Rectal smooth muscle tissue (tissue), 1 donor: ENCODE measurements at regions not wholly inside any gene's neighbourhood (a gene's known extent, or its start where the extent isn't known, plus 50 kb on each side); places are given as distances from the start of the nearest gene placed in this dataset.

Source experiments
- H3K27ac ChIP-seq: one replicate; pipeline ENCODE4 v1.7.0; 2013; ENCODE audit warnings: low read depth, low read length, inconsistent platforms
- H3K27me3 ChIP-seq: one replicate; pipeline ENCODE4 v1.7.0; 2013; ENCODE audit warnings: low read length; ENCODE audit not compliant: control insufficient read depth, insufficient read depth
- H3K36me3 ChIP-seq: one replicate; pipeline ENCODE4 v1.7.0; 2013; ENCODE audit warnings: low read length; ENCODE audit not compliant: control insufficient read depth, insufficient read depth
- H3K4me1 ChIP-seq: one replicate; pipeline ENCODE4 v1.7.0; 2013; ENCODE audit warnings: low read length; ENCODE audit not compliant: control insufficient read depth, insufficient read depth
- H3K4me3 ChIP-seq: one replicate; pipeline ENCODE4 v1.7.0; 2013; ENCODE audit warnings: low read length
- H3K9ac ChIP-seq: one replicate; pipeline ENCODE4 v1.7.0; 2013; ENCODE audit warnings: low read length

- no peak overlapping the region for H3K9ac ChIP-seq
- H3K27me3 ChIP-seq: no peaks in the 10 kb centered on the region
- H3K4me3 ChIP-seq: no peak overlapping the region
- no peaks in the 10 kb centered on the region for H3K36me3 ChIP-seq
- no peaks in the 10 kb centered on the region for H3K4me1 ChIP-seq
- no peak overlapping the region for H3K27ac ChIP-seq
Measured at GRCh38 chr2:57979158-57979557, 67.4 kb upstream of the VRK2 start.

GRCh38 chr2:57981083-57981768 lies 65.4 kb upstream of the VRK2 start:
- Histone ChIP-seq H3K36me3 (no peaks in the 10 kb centered on the region), H3K27me3 (no peaks in the 10 kb centered on the region), H3K27ac (no peak overlapping the region), H3K4me1 (no peaks in the 10 kb centered on the region), H3K4me3 (no peak overlapping the region), H3K9ac (no peak overlapping the region)

DNA sequence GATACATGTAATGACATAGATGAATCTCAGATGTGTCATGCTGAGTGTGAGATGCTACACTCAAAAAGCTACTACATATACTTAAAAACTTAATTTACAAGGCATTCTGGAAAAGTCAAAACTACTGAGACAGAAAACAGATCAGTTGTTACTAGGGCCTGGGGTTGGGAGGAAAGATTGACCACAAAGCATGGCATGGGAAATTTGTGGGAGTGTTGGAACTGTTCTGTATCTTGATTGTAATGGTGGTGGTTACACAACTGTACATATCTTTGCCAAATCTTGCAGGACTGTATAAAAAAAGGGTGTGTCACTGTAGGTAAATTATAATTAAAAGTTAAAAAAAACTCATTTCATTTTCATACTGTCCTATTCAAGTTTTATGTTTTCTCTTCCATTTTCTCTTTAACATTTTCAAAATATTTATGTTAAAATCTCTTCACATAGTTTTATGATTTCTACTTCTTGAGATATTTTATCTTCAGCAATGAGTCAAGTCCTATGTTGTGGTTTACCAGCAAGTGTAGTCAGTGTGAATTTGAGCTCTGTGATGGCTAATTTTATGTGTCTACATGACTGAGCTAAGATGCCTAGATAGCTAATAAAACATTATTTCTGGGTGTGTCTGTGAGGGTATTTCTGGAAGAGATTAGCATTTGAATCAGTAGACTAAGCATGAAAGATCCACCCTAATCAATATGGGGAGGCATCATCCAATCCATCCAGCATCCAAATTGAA lies 58.6 kb upstream of the VRK2 start:
- H3K4me3 ChIP-seq: no peak overlapping the region
- H3K27me3 ChIP-seq: no peaks in the 10 kb centered on the region
- no peaks in the 10 kb centered on the region for H3K36me3 ChIP-seq
- no peaks in the 10 kb centered on the region for H3K4me1 ChIP-seq
- H3K9ac ChIP-seq: no peak overlapping the region
- no peak overlapping the region for H3K27ac ChIP-seq

- no peaks in the 10 kb centered on the region for H3K4me1 ChIP-seq
- no peak overlapping the region for H3K27ac ChIP-seq
- no peak overlapping the region for H3K9ac ChIP-seq
- H3K4me3 ChIP-seq: no peak overlapping the region
- no peaks in the 10 kb centered on the region for H3K36me3 ChIP-seq
- H3K27me3 ChIP-seq: no peaks in the 10 kb centered on the region
Measured at GRCh38 chr2:57990118-57990725, 56.4 kb upstream of the VRK2 start.
